C4-2B (cell line): ENCODE measurements at regions not wholly inside any gene's neighbourhood (a gene's known extent, or its start where the extent isn't known, plus 50 kb on each side); places are given as distances from the start of the nearest gene placed in this dataset.

Source experiments
- ZFX ChIP-seq: fragments of 450-650 bp; IDR thresholded peaks from 2 replicates; pipeline ENCODE4 v1.6.1; 2017
- TF ChIP-seq, protein P1 (sequence below): fragments of 450-650 bp; conservative IDR thresholded peaks from 2 replicates; pipeline ENCODE4 v1.5.1; 2017; ENCODE audit warnings: mild to moderate bottlenecking

DNA sequence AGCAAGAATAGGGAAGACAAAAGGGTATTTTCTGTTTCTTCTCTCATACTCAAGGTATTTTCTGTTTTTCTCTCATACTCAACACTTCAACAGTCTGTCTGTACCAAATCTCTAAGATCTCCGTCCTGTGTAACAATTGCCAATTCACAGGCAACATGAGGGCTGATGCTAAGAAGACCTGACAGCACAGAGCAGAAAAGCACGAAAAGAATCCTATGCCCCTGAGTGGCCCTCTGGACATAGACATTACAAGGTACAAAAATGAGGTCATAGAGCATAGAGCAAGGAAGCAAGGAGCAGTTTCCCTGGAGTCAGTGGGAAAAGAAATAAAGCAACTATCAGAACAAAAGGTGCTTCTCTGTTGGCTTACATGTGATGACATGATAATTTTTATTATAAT lies 1612.6 kb upstream of the CELF4 start:
- TF ChIP-seq, protein P1, sequence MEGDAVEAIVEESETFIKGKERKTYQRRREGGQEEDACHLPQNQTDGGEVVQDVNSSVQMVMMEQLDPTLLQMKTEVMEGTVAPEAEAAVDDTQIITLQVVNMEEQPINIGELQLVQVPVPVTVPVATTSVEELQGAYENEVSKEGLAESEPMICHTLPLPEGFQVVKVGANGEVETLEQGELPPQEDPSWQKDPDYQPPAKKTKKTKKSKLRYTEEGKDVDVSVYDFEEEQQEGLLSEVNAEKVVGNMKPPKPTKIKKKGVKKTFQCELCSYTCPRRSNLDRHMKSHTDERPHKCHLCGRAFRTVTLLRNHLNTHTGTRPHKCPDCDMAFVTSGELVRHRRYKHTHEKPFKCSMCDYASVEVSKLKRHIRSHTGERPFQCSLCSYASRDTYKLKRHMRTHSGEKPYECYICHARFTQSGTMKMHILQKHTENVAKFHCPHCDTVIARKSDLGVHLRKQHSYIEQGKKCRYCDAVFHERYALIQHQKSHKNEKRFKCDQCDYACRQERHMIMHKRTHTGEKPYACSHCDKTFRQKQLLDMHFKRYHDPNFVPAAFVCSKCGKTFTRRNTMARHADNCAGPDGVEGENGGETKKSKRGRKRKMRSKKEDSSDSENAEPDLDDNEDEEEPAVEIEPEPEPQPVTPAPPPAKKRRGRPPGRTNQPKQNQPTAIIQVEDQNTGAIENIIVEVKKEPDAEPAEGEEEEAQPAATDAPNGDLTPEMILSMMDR = no peak
- no peak for TF ChIP-seq ZFX
